ENCODE measurements at regions not wholly inside any gene's neighbourhood (a gene's known extent, or its start where the extent isn't known, plus 50 kb on each side); places are given as distances from the start of the nearest gene placed in this dataset.

DNA sequence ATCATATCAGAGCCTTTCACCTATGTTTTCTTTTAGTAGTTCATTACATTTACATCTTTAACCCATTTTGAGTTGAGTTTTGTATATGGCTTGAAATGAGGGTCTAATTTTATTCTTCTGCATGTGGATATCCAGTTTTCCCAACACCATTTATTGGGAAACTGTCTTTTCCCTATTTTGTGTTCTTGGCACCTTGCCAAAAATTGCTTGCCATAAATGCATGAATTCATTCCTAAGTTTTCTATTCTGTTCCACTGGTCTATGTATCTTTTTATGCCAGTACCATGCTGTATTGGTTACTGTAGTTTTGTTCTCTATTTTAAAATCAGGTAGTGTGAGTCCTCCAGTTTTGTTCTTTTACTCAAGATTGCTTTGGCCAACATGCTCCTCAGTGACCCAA lies 144.0 kb upstream of the OBI1 start:
- DNase-seq (ENCODE audit: low read depth) = no peak
- in situ Hi-C loops (cut with HindIII; ENCODE audit: low sequenced_read_pairs) = no loop called here
- no peak overlapping the region for H3K4me3 ChIP-seq (ENCODE audit: low read depth, low read length)
- TF ChIP-seq, protein P1, sequence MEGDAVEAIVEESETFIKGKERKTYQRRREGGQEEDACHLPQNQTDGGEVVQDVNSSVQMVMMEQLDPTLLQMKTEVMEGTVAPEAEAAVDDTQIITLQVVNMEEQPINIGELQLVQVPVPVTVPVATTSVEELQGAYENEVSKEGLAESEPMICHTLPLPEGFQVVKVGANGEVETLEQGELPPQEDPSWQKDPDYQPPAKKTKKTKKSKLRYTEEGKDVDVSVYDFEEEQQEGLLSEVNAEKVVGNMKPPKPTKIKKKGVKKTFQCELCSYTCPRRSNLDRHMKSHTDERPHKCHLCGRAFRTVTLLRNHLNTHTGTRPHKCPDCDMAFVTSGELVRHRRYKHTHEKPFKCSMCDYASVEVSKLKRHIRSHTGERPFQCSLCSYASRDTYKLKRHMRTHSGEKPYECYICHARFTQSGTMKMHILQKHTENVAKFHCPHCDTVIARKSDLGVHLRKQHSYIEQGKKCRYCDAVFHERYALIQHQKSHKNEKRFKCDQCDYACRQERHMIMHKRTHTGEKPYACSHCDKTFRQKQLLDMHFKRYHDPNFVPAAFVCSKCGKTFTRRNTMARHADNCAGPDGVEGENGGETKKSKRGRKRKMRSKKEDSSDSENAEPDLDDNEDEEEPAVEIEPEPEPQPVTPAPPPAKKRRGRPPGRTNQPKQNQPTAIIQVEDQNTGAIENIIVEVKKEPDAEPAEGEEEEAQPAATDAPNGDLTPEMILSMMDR (IDR thresholded peaks at IDR 0.05; ENCODE audit: low read depth, low read length, missing control alignments) = no peak

DNA sequence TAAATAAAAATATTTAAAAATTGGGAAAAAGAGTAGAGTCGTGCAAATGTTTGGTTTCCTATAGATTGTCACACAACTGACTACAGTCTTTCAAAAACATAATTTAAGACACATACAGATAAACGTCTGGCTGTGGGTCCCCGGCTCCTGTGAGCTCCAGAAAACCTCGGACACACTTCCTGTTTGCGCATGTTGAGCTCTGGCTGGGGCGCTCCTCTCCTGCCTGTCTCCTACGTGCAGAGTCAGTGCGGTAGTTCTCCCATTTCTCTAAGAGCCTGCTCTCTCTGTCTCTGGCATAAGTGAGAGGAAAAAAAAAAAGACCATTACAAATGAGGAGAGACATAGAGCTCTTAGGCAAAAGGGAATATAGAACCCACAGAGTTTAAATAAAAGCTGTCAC lies 128.2 kb upstream of the OBI1 start:
- in situ Hi-C loops (cut with HindIII; ENCODE audit: low sequenced_read_pairs) = no loop called here
- TF ChIP-seq, protein P1 (IDR thresholded peaks at IDR 0.05; ENCODE audit: low read depth, low read length, missing control alignments) = no peak
- H3K4me3 ChIP-seq (ENCODE audit: low read depth, low read length) = no peak overlapping the region
- DNase-seq (ENCODE audit: low read depth) = no peak

DNA sequence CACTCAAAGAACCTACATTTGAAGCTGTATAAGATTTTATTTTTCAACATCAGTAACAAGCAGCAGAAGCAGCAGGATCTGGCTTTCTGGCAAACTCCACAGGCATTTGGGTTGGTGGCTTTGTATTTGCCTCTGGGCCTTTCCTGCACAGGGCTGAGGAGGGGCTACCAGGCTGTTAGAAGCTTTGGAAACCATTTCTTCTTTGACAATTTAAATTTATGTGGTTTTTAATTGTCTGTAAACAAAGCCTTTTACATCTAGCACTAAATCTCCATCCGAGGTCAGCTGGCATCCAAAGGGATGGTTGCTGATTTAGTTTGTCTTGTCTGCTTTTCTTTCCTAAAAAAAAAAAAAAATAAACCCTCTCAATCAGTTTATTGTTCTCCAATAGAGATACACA lies 127.5 kb upstream of the OBI1 start:
- no peak overlapping the region for H3K4me3 ChIP-seq (ENCODE audit: low read depth, low read length)
- DNase-seq (ENCODE audit: low read depth) = no peak
- TF ChIP-seq, protein P1 (IDR thresholded peaks at IDR 0.05; ENCODE audit: low read depth, low read length, missing control alignments) = no peak
- in situ Hi-C loops (cut with HindIII; ENCODE audit: low sequenced_read_pairs) = no loop called here

DNA sequence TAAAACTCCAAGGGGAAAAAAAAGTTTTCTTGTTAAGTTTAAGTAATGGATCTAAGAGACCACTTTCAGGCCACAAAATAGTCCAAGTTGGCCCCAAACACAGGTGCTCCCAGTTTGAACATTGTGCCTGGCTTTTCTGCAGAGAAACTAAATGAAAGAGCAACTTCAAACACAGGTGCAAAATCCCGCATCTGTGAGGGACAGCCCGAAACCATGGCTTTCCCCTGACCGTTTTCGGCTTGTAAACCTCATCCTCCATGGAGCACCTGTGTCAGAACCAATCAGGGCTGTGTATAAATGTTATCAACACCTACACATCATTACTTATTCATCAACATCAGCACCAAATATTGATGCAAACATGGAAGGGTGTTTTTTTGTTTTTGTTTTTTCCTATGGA lies 126.8 kb upstream of the OBI1 start:
- TF ChIP-seq, protein P1 (IDR thresholded peaks at IDR 0.05; ENCODE audit: low read depth, low read length, missing control alignments) = no peak
- in situ Hi-C loops (cut with HindIII; ENCODE audit: low sequenced_read_pairs) = no loop called here
- no peak for DNase-seq (ENCODE audit: low read depth)
- H3K4me3 ChIP-seq (ENCODE audit: low read depth, low read length) = no peak overlapping the region

DNA sequence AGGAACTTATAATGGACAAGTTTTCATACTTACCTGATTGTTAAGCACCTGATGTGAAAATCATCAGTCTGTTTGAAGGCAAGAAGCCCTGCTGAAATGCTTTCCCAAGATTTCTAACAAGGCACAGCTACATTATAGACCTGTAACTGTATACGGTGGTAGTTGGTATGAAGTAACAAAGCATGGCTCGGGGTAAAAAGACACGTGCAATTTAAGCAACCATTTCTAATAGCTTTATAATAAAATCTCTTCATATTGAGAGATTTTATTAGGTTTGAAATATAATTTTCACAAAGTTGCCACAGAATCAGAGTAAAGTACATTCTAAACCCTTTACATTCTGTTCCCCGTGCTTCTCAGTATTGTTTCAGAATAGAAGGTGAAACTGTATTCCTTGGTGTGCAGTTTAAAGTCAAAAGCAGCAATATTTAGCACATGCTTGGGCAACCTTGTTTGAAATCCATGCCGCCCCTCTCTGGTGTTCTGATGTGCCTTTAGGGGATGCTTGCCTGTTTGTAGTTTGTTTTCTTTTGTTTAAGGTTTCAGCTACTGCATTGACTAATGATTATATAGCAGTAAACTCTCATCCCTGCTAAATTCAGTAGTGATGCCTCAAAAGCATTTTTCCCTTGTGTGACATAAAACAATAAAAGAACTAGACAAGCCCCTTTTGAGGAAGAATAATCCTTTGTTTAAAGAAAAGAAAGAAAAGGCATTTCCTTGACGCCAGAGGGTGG lies 125.2 kb upstream of the OBI1 start:
- TF ChIP-seq, protein P1 (IDR thresholded peaks at IDR 0.05; ENCODE audit: low read depth, low read length, missing control alignments) = no peak
- no peak for DNase-seq (ENCODE audit: low read depth)
- in situ Hi-C loops (cut with HindIII; ENCODE audit: low sequenced_read_pairs) = no loop called here
- no peak overlapping the region for H3K4me3 ChIP-seq (ENCODE audit: low read depth, low read length)

DNA sequence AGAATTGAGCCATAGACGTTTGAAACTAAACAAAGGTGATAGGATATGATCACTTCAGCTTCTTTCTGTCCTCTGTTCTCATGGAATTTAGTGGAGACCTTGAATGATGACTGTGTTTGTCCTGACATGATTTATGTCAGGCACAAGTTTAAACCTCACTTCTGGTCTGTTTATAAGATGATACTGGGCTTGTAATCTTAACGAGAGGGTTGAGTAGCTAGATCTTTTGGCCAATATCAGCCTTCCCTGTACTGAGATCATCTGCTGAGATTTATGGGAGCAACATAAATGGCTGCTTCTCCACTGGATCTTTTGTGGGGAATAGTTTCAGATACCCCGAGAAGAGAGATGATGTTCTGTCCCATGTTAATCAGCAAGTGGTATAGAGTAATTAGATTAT lies 121.8 kb upstream of the OBI1 start:
- in situ Hi-C loops (cut with HindIII; ENCODE audit: low sequenced_read_pairs) = no loop called here
- TF ChIP-seq, protein P1 (IDR thresholded peaks at IDR 0.05; ENCODE audit: low read depth, low read length, missing control alignments) = no peak
- H3K4me3 ChIP-seq (ENCODE audit: low read depth, low read length) = no peak overlapping the region
- DNase-seq (ENCODE audit: low read depth) = no peak
